ENCODE measurements at regions not wholly inside any gene's neighbourhood (a gene's known extent, or its start where the extent isn't known, plus 50 kb on each side); places are given as distances from the start of the nearest gene placed in this dataset.
"Not testable (repeated sequence)": the region's sequence is repeated elsewhere in the genome, so short reads cannot be mapped to it uniquely, and the experiment has no call there.

DNA sequence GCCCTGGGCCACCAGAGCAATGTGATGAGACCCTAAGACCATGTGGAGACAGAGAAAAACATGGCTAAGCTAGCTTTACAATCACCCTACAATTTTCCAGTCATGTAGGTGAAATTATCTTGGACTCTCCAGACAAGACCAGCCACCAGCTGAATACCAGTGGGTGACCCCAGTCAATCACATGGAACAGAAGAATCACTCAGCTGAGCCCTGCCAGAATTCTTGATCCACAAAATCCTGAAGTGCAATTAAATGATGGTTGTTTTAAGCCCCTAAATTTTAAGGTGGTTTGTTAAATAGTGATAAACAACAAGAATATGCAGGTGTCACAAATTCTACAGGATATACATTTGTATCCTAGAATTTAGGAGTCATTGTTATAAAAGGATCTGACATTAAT, 69.5 kb upstream of the SMIM15 start:
- TF ChIP-seq, protein P1, sequence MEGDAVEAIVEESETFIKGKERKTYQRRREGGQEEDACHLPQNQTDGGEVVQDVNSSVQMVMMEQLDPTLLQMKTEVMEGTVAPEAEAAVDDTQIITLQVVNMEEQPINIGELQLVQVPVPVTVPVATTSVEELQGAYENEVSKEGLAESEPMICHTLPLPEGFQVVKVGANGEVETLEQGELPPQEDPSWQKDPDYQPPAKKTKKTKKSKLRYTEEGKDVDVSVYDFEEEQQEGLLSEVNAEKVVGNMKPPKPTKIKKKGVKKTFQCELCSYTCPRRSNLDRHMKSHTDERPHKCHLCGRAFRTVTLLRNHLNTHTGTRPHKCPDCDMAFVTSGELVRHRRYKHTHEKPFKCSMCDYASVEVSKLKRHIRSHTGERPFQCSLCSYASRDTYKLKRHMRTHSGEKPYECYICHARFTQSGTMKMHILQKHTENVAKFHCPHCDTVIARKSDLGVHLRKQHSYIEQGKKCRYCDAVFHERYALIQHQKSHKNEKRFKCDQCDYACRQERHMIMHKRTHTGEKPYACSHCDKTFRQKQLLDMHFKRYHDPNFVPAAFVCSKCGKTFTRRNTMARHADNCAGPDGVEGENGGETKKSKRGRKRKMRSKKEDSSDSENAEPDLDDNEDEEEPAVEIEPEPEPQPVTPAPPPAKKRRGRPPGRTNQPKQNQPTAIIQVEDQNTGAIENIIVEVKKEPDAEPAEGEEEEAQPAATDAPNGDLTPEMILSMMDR (conservative IDR thresholded peaks at IDR 0.05; ENCODE audit: control insufficient read depth, insufficient read depth, low read depth, low read length): no peak
- no peak for DNase-seq (ENCODE audit: low read depth)

DNA sequence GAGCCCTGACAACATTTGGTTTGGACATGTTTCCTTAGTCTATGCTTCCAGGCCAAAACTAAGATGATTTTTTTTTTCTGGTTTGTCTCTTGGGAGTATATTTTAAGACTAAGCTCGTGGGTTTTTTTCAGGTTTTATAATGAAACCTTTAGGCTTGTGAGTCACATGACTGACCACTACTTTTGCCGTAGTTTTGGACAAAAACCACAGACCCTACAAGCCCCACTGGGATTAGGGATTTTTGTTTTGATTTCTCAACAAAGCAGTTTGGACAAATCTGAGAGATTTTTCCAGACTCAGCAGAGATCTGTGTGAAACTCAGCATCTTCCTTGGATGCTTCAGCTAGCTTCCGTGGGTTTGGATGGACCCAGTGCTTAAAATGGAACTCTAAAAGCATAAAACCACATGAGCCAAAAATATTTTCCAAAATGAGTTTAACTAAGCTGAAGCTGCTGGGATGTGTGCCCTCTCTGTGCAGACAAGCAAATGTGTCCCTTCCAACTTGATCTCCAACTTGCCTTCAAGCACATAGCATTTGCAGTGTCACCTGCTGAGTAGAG, 70.3 kb upstream of the SMIM15 start:
- H3K4me3 ChIP-seq (ENCODE audit: control insufficient read depth, low read depth, low read length): no peak overlapping the region
- TF ChIP-seq, protein P1 (conservative IDR thresholded peaks at IDR 0.05; ENCODE audit: control insufficient read depth, insufficient read depth, low read depth, low read length): no peak
- peak; percentile 86 for DNase-seq (ENCODE audit: low read depth)

More for the DNA sequence above, 69.5 kb upstream of the SMIM15 start:
- no peak overlapping the region for H3K4me3 ChIP-seq (ENCODE audit: control insufficient read depth, low read depth, low read length)

DNA sequence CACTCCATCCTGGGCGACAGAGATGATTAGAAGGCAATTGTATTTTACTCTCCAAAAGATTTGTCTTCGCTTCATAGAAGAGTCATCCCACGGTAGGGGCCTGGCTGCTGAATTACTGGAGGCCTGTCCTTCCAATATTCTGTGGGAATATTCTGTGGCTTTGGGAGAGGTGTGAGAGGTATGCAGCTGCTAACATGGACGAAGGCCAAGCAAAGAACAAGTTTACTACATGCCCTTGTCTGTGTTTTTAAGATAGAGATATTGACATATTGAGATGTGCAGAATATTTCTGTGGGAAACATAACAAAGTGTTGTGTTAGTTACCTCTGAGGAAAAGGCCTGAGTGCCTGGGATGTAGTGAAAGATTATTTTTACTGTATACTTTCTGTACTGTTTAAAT, 71.8 kb upstream of the SMIM15 start:
- H3K4me3 ChIP-seq (ENCODE audit: control insufficient read depth, low read depth, low read length): no peak overlapping the region
- TF ChIP-seq, protein P1 (conservative IDR thresholded peaks at IDR 0.05; ENCODE audit: control insufficient read depth, insufficient read depth, low read depth, low read length): no peak
- DNase-seq (ENCODE audit: low read depth): no peak

DNA sequence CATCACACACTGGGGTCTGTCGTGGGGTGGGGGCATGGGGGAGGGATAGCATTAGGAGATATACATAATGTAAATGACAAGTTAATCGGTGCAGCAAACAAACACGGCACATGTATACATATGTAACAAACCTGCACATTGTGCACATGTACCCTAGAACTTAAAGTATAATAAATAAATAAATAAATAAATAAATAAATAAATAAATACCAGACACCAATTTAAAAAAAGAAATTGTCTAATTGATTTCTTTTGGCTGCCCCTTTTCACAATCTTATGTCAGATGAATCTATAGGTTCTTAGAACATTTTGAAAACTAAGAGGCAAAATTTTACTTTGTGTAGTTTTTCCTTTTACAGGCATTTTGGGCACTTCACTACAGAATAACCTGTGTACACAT, 74.4 kb upstream of the SMIM15 start:
- H3K4me3 ChIP-seq (ENCODE audit: control insufficient read depth, low read depth, low read length); DNase-seq (ENCODE audit: low read depth): not testable (repeated sequence)

DNA sequence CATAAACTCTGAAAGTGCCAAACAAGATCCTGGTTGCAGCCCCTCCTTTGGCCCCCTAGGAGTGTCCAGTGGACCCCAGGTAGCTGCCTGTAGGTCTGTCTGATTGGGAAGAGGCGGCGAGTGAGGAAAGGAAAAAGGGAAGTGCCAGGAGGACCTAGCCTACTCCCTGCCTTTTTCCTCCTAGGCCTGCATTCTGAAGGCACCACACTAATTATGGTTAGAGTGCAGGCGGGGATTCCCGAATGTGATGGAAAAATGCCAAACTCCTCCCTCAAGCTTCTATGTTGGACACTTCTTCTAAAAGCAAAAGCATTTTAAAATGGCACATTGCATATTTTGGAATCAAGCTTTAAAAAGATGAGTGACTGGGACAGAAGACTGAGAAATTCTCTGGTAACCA, 83.2 kb upstream of the SMIM15 start:
- H3K4me3 ChIP-seq (ENCODE audit: control insufficient read depth, low read depth, low read length): no peak overlapping the region
- TF ChIP-seq, protein P1 (conservative IDR thresholded peaks at IDR 0.05; ENCODE audit: control insufficient read depth, insufficient read depth, low read depth, low read length): no peak
- DNase-seq (ENCODE audit: low read depth): peak; percentile 39

DNA sequence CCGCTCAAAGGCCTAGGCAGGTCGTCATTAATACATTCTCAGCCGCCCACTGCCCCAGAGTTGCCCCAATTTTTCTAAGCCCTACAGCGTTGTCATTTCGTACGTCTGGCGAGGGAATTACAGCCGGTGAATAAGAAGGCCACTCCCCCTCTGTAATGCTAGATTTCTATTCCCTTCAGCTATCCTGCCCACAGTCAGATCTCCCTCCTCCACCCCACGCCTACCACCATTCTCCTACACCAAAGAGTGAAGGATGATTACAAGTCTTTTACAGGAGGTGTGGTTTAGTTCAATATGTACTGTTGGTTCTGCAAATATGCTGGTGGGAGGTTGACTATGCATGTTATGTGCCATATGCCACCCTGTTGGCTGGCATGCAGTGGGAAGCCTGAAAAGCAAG, 83.7 kb upstream of the SMIM15 start:
- DNase-seq (ENCODE audit: low read depth): no peak
- H3K4me3 ChIP-seq (ENCODE audit: control insufficient read depth, low read depth, low read length): no peak overlapping the region
- TF ChIP-seq, protein P1 (conservative IDR thresholded peaks at IDR 0.05; ENCODE audit: control insufficient read depth, insufficient read depth, low read depth, low read length): no peak

DNA sequence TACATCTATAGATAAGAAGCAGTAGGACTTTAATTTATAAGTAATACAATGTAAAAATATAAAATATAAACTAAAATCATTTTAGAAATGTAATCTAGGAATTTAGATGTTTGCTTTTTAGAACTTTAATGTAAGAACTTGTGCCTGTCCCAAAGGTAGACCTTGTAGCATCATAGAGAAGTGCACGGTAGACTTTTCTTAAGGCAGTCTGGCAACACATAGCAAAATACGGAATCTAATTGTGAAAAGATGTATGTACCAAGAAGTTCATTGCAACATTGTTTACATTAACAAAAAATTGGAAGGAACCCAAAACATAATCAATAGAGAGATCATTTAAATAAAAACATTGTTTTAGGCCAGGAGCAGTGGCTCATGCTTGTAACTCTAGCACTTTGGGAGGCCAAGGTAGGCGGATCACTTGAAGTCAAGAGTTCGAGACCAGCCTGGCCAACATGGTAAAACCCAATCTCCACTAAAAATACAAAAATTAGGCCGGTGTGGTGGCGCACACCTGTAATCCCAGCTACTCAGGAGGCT, 84.6 kb upstream of the SMIM15 start:
- no peak for DNase-seq (ENCODE audit: low read depth)
- TF ChIP-seq, protein P1 (conservative IDR thresholded peaks at IDR 0.05; ENCODE audit: control insufficient read depth, insufficient read depth, low read depth, low read length): no peak

More for the DNA sequence above, 84.6 kb upstream of the SMIM15 start:
- H3K4me3 ChIP-seq (ENCODE audit: control insufficient read depth, low read depth, low read length): no peak overlapping the region

Data from fibroblast of mammary gland (primary cell).